ENCODE measurements at regions not wholly inside any gene's neighbourhood (a gene's known extent, or its start where the extent isn't known, plus 50 kb on each side); places are given as distances from the start of the nearest gene placed in this dataset.

DNA sequence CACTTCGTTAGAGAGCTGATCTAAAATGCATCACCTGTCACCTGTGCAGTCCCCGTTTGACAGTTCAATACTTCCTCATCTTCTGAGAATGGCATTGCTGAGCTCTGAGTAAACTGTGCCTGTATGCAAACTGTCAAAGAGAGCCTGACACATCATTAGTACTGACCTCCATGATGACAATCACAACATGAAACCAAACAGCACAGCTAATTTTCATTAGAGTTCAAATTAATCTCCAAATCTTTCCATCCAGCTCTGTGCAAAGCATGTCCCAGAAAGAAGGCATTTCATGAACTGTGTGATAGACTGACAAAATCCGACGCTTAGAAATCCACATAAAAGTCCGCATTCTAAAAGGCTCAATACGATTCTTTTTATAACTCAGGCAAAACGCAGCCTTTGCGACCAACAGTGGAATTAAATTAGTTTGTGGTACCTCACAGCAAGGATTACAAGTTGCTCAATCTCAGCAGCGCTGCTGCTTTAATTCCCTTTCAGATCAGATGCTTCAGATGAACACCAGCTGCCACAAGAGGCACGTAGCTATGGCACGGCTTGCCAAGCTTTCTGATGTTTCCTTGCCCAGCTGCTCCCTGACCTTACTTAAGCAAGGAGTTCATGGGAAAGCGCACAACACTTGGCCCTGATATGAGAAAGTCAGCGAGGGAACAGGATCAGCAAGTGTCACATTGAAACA lies 765.5 kb upstream of the PRMT6 start:
- TF ChIP-seq, protein P1, sequence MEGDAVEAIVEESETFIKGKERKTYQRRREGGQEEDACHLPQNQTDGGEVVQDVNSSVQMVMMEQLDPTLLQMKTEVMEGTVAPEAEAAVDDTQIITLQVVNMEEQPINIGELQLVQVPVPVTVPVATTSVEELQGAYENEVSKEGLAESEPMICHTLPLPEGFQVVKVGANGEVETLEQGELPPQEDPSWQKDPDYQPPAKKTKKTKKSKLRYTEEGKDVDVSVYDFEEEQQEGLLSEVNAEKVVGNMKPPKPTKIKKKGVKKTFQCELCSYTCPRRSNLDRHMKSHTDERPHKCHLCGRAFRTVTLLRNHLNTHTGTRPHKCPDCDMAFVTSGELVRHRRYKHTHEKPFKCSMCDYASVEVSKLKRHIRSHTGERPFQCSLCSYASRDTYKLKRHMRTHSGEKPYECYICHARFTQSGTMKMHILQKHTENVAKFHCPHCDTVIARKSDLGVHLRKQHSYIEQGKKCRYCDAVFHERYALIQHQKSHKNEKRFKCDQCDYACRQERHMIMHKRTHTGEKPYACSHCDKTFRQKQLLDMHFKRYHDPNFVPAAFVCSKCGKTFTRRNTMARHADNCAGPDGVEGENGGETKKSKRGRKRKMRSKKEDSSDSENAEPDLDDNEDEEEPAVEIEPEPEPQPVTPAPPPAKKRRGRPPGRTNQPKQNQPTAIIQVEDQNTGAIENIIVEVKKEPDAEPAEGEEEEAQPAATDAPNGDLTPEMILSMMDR (IDR thresholded peaks at IDR 0.05) = no peak
- no peak for TF ChIP-seq ZFX (IDR thresholded peaks at IDR 0.05; ENCODE audit: borderline replicate concordance)
